K562 (cell line): ENCODE measurements at regions not wholly inside any gene's neighbourhood (a gene's known extent, or its start where the extent isn't known, plus 50 kb on each side); places are given as distances from the start of the nearest gene placed in this dataset.

Experiments
- SMARCC2 ChIP-seq: fragments of 450-650 bp; IDR thresholded peaks from 2 replicates; pipeline ENCODE4 v1.6.1; 2017; ENCODE audit warnings: antibody characterized with exemption, moderate library complexity, mild to moderate bottlenecking, low read depth
- TF ChIP-seq, protein P1 (sequence below), 3 experiments: IDR thresholded peaks in 2 of 3; conservative IDR thresholded peaks in 1 of 3; 2 replicates each; pipeline ENCODE4 v1.5.1; 2011 to 2012; ENCODE audit warnings: low read length in 3 of 3, mild to moderate bottlenecking in 3 of 3, control low read depth in 2 of 3, improper control_type of control experiment in 1 of 3, inconsistent platforms in 1 of 3, low read depth in 1 of 3, mixed read lengths in 1 of 3, moderate library complexity in 1 of 3; ENCODE audit not compliant: insufficient read depth in 2 of 3

DNA sequence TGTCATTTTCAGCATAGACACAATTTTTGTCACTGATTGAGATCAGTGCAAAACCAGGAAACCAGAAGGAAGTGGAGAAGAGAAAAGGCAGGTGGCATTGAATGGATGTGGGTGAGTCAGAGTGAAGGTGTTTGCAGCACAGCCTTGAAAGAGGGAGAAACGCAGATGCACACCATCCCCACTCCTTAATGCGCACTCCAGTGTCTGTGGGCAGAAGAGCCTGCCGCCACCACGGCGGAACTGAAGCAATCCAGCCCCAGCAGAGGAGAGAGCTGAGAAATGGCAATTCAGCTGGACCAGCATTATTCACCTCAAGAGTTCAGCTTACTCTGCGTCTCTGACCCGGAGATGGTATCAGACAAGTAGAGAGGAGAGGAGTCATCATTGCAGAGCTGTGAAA lies 393.1 kb upstream of the FRG1 start:
- no peak for TF ChIP-seq SMARCC2
- TF ChIP-seq, protein P1, sequence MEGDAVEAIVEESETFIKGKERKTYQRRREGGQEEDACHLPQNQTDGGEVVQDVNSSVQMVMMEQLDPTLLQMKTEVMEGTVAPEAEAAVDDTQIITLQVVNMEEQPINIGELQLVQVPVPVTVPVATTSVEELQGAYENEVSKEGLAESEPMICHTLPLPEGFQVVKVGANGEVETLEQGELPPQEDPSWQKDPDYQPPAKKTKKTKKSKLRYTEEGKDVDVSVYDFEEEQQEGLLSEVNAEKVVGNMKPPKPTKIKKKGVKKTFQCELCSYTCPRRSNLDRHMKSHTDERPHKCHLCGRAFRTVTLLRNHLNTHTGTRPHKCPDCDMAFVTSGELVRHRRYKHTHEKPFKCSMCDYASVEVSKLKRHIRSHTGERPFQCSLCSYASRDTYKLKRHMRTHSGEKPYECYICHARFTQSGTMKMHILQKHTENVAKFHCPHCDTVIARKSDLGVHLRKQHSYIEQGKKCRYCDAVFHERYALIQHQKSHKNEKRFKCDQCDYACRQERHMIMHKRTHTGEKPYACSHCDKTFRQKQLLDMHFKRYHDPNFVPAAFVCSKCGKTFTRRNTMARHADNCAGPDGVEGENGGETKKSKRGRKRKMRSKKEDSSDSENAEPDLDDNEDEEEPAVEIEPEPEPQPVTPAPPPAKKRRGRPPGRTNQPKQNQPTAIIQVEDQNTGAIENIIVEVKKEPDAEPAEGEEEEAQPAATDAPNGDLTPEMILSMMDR (IDR thresholded peaks at IDR 0.05 in 2 of 3, conservative IDR thresholded peaks at IDR 0.05 in 1 of 3; ENCODE audit: insufficient read depth in 2 of 3, low read depth in 1 of 3, low read length in 3 of 3) = no peak
